Stomach (tissue), 8 donors: ENCODE measurements at regions not wholly inside any gene's neighbourhood (a gene's known extent, or its start where the extent isn't known, plus 50 kb on each side); places are given as distances from the start of the nearest gene placed in this dataset.
"Not testable (repeated sequence)": the region's sequence is repeated elsewhere in the genome, so short reads cannot be mapped to it uniquely, and the experiment has no call there.

Experiments
- DNase-seq, 2 donors: peaks; one replicate each; pipeline versions ENCODE4 v3.0.0 to v3.0.0-alpha.2; 2013 to 2019
- H3K27ac ChIP-seq, 5 donors: fragments of 200-600 bp in 4 of 5; sonication (generic) in 4 of 5; one replicate each; pipeline ENCODE4 v1.5.1; 2013 to 2019; ENCODE audit warnings: mild to moderate bottlenecking in 1 of 5, moderate library complexity in 1 of 5
- H3K27me3 ChIP-seq, 3 donors: fragments of 200-600 bp; sonication (generic); one replicate each; pipeline ENCODE4 v1.5.1; 2017 to 2019; ENCODE audit warnings: mixed run types in 1 of 3
- H3K36me3 ChIP-seq, 4 donors: fragments of 200-600 bp; sonication (generic); 1 replicate in 3 of 4; 2 replicates in 1 of 4; pipeline ENCODE4 v1.5.1; 2016 to 2019
- H3K4me1 ChIP-seq, 4 donors: fragments of 200-600 bp; sonication (generic); one replicate each; pipeline ENCODE4 v1.5.1; 2016 to 2019
- H3K4me3 ChIP-seq, 4 donors: fragments of 200-600 bp; sonication (generic) in 3 of 4; one replicate each; pipeline ENCODE4 v1.5.1; 2016 to 2019; ENCODE audit warnings: mild to moderate bottlenecking in 1 of 4
- H3K9me3 ChIP-seq, 4 donors: fragments of 200-600 bp; sonication (generic); one replicate each; pipeline ENCODE4 v1.5.1; 2016 to 2019
- WGBS, 5 donors: extraction: QIAGEN DNeasy Blood & Tissue Kit in 3 of 5; methylation state at CpG; one replicate each; pipeline versions ENCODE4 v1.1.5 to v1.1.7; 2013 to 2018; 5-methylcytosine and 5-hydroxymethylcytosine counted together
- intact Hi-C: fragments of 100-400 bp; cut with DNase I; formaldehyde crosslinking; loops from one replicate; pipeline ENCODE4 v1.15.1; 2023; ENCODE audit warnings: low total_unique reads
- TF ChIP-seq, protein P1 (sequence below), 7 experiments: fragments of 450-650 bp in 4 of 7; fragments of 200-600 bp in 3 of 7; sonication (generic) in 3 of 7; IDR thresholded peaks; one replicate each; pipeline ENCODE4 v1.5.1; 2016 to 2019; ENCODE audit warnings: antibody characterized with exemption in 7 of 7, control low read depth in 2 of 7, mild to moderate bottlenecking in 1 of 7
- donor health status: healthy with polysubstance abuse.
- donor health status: Bipolar disorder and iron deficiency.
- donor health status: healthy.

DNA sequence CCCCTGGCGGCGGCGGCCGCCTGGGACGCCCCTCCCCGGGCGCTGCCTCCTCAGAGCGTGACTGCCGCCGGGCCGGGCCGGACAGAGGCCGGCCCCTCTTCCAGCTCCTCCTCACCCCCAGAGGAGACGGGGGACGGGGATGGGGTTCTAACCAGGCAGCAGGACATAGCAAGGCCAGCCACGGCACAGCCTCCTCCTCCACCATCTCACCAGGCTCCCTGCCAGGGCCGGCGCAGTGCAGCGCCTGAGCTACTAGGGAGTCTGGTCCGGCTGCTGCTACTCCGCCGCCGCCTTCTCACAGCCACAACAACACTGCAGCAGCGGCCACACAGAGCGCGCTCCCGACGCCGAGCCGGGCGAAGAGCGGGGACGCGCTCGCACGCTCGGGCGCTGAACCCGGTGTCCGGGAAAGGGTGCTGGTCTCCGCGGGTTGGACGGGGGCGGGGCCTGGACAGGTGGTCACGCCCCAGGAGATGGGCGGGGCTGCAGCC, 112.3 kb downstream of the POTEC start:
- H3K27ac ChIP-seq = peak overlapping the region; percentile 38 to 87 (median 72)

DNA sequence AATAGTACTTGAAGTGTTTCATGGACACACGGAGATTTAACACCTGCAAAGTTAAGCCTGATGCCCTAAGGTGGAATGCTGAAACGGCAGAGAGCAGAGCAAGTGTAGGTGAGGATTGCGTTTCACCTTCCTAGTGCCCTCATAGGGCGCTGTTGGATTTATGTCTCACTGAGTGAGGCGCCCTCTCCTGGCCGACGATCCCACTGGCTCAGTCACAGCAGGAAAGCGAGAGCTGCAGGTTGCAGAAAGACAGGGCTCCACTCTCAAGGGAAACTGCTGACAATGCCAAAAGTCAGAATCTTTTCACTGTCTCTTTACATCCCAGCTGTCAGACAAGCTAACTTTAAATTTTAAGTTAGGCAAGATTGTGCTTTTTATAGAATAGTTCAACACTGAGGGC, 127.6 kb downstream of the POTEC start:
- H3K4me1 ChIP-seq, intact Hi-C loops, H3K36me3 ChIP-seq, H3K27me3 ChIP-seq, H3K9me3 ChIP-seq, H3K27ac ChIP-seq: not testable (repeated sequence)
- DNase-seq = peak; percentile 36
- 1 to 6% (median 2%) methylated on average over 8 of the region's 8 CpGs for WGBS, 5 donors
- peak overlapping the region in 1 of 4 donors; percentile 11 for H3K4me3 ChIP-seq
- TF ChIP-seq, protein P1, sequence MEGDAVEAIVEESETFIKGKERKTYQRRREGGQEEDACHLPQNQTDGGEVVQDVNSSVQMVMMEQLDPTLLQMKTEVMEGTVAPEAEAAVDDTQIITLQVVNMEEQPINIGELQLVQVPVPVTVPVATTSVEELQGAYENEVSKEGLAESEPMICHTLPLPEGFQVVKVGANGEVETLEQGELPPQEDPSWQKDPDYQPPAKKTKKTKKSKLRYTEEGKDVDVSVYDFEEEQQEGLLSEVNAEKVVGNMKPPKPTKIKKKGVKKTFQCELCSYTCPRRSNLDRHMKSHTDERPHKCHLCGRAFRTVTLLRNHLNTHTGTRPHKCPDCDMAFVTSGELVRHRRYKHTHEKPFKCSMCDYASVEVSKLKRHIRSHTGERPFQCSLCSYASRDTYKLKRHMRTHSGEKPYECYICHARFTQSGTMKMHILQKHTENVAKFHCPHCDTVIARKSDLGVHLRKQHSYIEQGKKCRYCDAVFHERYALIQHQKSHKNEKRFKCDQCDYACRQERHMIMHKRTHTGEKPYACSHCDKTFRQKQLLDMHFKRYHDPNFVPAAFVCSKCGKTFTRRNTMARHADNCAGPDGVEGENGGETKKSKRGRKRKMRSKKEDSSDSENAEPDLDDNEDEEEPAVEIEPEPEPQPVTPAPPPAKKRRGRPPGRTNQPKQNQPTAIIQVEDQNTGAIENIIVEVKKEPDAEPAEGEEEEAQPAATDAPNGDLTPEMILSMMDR (IDR thresholded peaks at IDR 0.05) = peak in 2 of 7 experiments; percentile 26 to 29

More for the DNA sequence above, 112.3 kb downstream of the POTEC start:
- 0 to 8% (median 3%) methylated on average over 25 to 46 of the region's 46 CpGs for WGBS, 5 donors
- H3K9me3 ChIP-seq, H3K27me3 ChIP-seq, intact Hi-C loops, H3K4me1 ChIP-seq, H3K36me3 ChIP-seq: not testable (repeated sequence)
- TF ChIP-seq, protein P1 (IDR thresholded peaks at IDR 0.05) = peak in 2 of 7 experiments; percentile 8 to 14
- peak overlapping the region; percentile 54 to 67 (median 56) for H3K4me3 ChIP-seq
- peak; percentile 82 to 90 for DNase-seq

DNA sequence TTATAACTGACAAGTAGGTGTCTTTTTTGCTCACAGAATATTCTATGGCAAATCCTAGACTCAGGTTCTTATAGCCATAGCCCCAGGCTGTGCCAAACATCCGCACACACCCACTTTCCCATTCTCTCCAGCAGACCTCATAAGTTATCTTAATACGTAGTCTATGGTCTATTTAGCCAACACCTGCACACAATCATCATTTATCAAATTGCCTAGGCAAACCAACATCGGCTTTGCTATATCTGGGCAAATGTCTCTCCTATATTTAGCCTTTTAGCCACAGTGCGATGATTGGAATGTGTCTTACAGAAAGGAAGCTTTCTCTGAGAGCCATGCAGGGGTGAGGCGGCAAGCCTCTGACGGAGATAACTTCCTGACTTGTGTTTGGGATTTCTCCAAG, 128.0 kb downstream of the POTEC start:
- H3K4me3 ChIP-seq = peak overlapping the region in 1 of 4 donors; percentile 11
- H3K27ac ChIP-seq, DNase-seq, H3K9me3 ChIP-seq, H3K27me3 ChIP-seq, H3K36me3 ChIP-seq, H3K4me1 ChIP-seq, intact Hi-C loops: not testable (repeated sequence)
- WGBS, 5 donors = 21 to 52% (median 31%) methylated on average over 4 to 6 of the region's 6 CpGs

DNA sequence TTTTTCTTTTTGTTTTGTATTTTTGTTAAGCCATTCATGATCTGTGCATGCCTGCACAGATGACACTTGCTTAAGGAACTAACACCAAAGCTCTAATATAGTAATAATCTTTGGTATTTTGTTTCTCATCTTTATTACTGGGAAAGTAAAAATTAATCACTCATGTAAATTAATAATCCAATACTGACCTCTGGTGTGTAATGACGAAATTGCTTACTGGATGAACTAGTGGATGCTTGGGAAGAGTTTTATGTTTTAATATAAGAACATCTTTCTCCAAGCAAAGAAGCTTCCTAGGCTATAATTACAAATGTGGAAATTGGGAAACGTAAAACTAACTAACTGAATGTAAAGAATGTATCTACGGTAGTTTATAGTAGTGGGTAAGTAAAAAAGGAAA, 147.9 kb downstream of the POTEC start:
- WGBS, 5 donors = 31 to 42% (median 35%) methylated on average over 3 of the region's 3 CpGs
- intact Hi-C loops = not testable (repeated sequence)

DNA sequence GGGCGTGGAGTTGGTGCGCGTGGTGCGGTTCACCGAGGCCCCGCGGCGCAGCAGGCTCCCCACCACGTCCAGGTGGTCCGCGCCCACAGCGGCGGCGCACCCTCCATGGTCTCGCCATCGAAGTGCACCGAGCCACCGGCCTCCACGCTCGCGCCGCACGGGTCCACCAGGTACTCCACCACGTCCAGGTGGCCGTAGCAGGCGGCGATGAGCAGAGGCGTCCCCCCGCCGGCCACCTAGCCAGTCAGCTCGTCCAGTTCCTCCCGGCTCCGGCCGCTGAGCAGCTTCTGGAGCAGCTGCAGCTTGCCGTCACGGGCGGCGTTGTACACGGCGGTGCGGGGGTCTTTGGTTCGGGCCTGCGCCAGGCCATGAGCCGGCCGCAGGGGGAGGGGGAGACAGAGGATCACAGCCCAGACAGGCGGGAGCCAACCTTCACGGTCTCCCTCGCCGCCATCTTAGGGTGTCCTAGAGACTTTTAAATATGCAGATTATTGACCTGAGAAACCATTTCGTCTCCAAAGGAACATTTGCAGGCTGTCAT, 149.8 kb downstream of the POTEC start:
- H3K27me3 ChIP-seq, H3K36me3 ChIP-seq, H3K9me3 ChIP-seq, H3K4me3 ChIP-seq, H3K27ac ChIP-seq, DNase-seq, H3K4me1 ChIP-seq, intact Hi-C loops: not testable (repeated sequence)
- 94 to 98% (median 96%) methylated on average over 5 to 49 of the region's 50 CpGs for WGBS, 5 donors

More for the DNA sequence above, 147.9 kb downstream of the POTEC start:
- not testable (repeated sequence) for H3K9me3 ChIP-seq, H3K4me3 ChIP-seq, H3K4me1 ChIP-seq, H3K27me3 ChIP-seq, H3K27ac ChIP-seq, DNase-seq, H3K36me3 ChIP-seq

DNA sequence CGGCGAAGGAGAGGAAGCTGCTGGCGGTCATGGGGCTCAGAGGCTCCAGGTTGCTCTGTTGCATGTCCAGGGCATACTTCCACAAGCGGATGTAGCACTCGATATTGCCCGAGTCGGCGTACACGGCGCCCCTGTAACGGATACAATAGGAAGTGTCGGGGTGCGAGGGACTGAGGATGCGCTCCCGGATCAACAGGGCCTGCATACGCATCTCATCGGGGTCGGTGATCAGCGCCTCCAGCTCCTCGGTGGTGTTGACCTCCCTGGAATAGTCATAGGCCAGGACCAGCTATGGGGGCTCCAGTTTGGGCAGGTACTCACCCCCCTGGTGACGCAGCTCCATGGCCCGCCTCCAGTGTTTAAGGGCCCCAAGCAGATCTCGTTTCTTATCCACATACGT, 150.8 kb downstream of the POTEC start:
- intact Hi-C loops, H3K4me1 ChIP-seq, H3K27ac ChIP-seq, H3K9me3 ChIP-seq, DNase-seq, H3K27me3 ChIP-seq, H3K4me3 ChIP-seq, H3K36me3 ChIP-seq: not testable (repeated sequence)
- WGBS, 5 donors = 93 to 98% (median 96%) methylated on average over 16 to 24 of the region's 24 CpGs

DNA sequence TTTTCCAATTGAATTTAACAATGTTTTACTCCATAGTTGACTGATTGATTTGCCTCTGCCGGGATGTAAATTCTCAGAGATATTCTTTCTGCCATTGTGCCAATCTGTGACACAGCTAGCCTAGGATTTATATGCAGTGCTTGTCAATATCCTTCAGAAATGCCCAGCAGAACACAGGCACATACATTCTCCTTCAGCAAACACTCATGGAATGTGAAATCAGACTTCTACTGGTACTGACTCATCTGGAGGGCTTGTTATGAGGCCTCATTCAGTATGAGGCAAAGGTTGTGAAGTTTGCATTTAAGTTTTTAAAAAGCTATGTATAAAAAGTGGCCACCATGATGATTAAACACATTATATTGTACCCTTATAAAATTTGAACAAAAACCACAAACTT, 158.4 kb downstream of the POTEC start:
- H3K4me1 ChIP-seq, intact Hi-C loops, DNase-seq, H3K4me3 ChIP-seq, H3K9me3 ChIP-seq, H3K27me3 ChIP-seq, H3K27ac ChIP-seq, H3K36me3 ChIP-seq: not testable (repeated sequence)
- WGBS, 5 donors = 74 to 100% (median 90%) methylated on average over 1 of the region's 1 CpG

DNA sequence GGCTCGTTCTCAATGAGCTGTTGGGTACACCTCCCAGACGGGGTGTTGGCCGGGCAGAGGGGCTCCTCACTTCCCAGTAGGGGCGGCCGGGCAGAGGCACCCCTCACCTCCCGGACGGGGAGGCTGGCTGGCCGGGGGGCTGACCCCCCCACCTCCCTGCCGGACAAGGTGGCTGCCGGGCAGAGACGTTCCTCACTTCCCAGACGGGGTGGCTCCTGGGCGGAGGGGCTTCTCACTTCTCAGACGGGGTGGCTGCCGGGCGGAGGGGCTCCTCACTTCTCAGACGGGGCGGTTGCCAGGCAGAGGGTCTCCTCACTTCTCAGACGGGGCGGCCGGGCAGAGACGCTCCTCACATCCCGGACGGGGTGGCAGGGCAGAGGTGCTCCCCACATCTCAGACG, 160.7 kb downstream of the POTEC start:
- H3K4me3 ChIP-seq, H3K27me3 ChIP-seq, DNase-seq, intact Hi-C loops, H3K9me3 ChIP-seq, H3K27ac ChIP-seq, H3K36me3 ChIP-seq, H3K4me1 ChIP-seq: not testable (repeated sequence)
- 78 to 90% (median 88%) methylated on average over 4 to 20 of the region's 25 CpGs for WGBS, 5 donors

DNA sequence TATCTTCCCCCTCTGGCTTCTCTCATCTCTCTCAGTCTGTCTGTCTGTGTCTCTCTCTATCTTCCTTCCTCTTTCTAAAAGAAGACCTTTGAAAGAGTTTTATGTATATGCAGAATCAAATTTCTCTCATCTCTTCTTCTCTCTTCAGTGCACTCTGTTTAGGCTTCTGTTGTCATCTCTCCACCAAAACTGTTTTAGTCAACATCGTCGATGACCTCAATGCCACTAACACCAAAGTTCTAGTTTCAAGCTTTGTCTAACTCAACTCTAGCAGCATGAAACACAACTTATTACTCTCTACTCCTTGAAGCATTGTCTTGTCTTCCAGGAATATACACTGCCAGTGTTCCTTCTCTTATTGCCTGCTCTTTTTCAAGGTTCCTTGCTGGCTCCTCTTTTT, 163.9 kb downstream of the POTEC start:
- intact Hi-C loops, H3K27ac ChIP-seq, H3K4me1 ChIP-seq, H3K9me3 ChIP-seq, H3K27me3 ChIP-seq, H3K36me3 ChIP-seq, DNase-seq, H3K4me3 ChIP-seq: not testable (repeated sequence)
- WGBS, 5 donors = 91 to 100% (median 98%) methylated on average over 2 of the region's 2 CpGs

DNA sequence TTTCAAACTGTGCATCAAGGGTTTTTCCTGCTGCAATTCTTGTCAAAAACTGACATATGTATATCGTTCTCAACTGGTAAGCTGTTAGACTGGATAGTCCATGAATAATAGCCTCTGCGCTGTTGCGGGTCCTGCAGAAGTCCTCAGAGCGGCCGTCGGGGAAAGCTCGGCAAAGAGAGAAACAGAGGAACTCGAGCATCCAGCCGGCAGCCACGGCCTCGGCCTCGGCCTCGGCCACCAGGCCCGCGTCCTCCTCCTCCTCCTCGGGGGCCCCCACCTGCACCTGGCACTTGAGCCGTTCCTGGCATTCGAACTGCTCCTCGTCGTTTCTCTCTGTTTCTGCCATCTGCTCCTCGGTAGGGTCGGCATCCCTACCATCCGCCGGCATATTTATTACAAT, 165.0 kb downstream of the POTEC start:
- H3K4me3 ChIP-seq, H3K27ac ChIP-seq, H3K9me3 ChIP-seq, H3K36me3 ChIP-seq, H3K4me1 ChIP-seq, intact Hi-C loops, H3K27me3 ChIP-seq, DNase-seq: not testable (repeated sequence)
- WGBS, 5 donors = 88 to 92% (median 89%) methylated on average over 19 to 24 of the region's 24 CpGs

DNA sequence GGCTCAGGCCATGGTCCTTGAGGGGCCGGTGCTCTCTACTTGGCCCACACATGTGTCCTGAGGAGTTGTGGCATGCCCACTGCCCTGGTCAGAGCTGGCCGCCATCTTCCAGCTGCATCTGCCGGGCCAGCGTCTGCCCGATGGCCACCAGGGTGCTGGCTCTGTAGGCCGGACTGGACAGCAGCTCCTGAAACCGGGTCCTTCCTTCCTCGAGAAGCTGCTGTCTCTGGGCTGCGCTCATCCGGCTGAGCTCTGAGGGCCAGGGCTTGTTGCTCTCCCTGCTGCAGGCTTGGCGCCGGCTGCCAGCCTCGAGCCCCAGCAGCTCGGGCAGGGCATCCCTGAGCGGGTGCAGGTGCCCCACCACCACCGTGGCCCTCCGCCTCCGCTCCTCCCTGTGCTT, 182.1 kb downstream of the POTEC start:
- H3K36me3 ChIP-seq, H3K4me3 ChIP-seq, H3K4me1 ChIP-seq, H3K27ac ChIP-seq, intact Hi-C loops, DNase-seq, H3K9me3 ChIP-seq, H3K27me3 ChIP-seq: not testable (repeated sequence)
- 85 to 93% (median 90%) methylated on average over 5 to 18 of the region's 18 CpGs for WGBS, 5 donors
